ENCODE measurements at regions not wholly inside any gene's neighbourhood (a gene's known extent, or its start where the extent isn't known, plus 50 kb on each side); places are given as distances from the start of the nearest gene placed in this dataset.

DNA sequence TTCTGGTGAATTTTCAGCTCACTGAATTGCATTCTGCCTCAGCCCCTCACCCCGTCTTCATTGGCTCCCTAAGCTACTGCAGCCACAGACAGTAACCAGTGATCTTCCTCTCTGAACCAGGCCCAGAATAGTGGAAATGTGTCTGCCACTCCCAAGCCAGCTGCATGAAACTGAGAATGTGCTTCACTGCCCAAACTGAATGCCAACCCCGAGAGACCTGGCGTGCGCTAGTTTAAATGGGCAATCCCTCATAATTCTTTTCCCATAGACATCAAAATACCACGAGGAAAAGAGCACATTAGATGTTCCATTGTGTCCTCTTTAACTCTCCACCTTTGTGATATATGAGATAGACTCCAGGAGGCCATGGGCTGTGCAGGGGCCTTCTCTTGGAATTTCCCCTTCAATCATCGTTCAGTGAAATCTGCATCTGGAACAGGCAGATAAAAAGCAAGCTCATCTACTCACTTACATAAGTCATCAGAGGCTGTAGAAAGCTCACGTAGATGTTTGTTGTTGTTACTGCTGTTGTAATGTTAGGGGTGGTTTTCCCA lies 320.2 kb downstream of the NFIB start:
- H2AFZ ChIP-seq (ENCODE audit: insufficient read depth, low read length, poor library complexity): no peak overlapping the region
- H2AK5ac ChIP-seq (ENCODE audit: low read length): no peak overlapping the region
- H4K8ac ChIP-seq (ENCODE audit: low read depth, low read length): no peak overlapping the region
- no peaks in the 10 kb centered on the region for H3K79me2 ChIP-seq (ENCODE audit: control insufficient read depth, insufficient read depth, low read length, poor library complexity)
- H3K27me3 ChIP-seq (ENCODE audit: insufficient read depth, low read length): no peaks in the 10 kb centered on the region
- H3K4me1 ChIP-seq (ENCODE audit: control insufficient read depth in 1 of 2, insufficient read depth in 2 of 2, low read length in 2 of 2): no peaks in the 10 kb centered on the region
- no peaks in the 10 kb centered on the region for H3K9me3 ChIP-seq (ENCODE audit: insufficient read depth, low read depth, low read length)
- H3K79me1 ChIP-seq (ENCODE audit: low read length): no peaks in the 10 kb centered on the region
- H2BK5ac ChIP-seq (ENCODE audit: low read depth, low read length, poor library complexity): no peak overlapping the region
- no peak overlapping the region for H4K12ac ChIP-seq (ENCODE audit: low read depth, low read length)
- DNase-seq: no peak
- H3K18ac ChIP-seq (ENCODE audit: low read length): no peak overlapping the region
- H3K4me3 ChIP-seq (ENCODE audit: low read depth, low read length): no peak overlapping the region
- no CpG with 5 or more reads among the region's 7 CpGs for WGBS (ENCODE audit: extremely low coverage, insufficient coverage, insufficient read length)
- no peak overlapping the region for H2BK12ac ChIP-seq (ENCODE audit: low read length)
- H3K4ac ChIP-seq (ENCODE audit: low read depth, low read length): no peak overlapping the region
- no peak overlapping the region for H3K14ac ChIP-seq (ENCODE audit: low read length)
- H3K36me3 ChIP-seq (ENCODE audit: control insufficient read depth in 1 of 2, insufficient read depth in 2 of 2, low read length in 2 of 2): no peaks in the 10 kb centered on the region
- H4K91ac ChIP-seq (ENCODE audit: low read depth, low read length): no peak overlapping the region
- H2BK120ac ChIP-seq (ENCODE audit: insufficient read depth, low read length, poor library complexity): no peak overlapping the region
- H3K9ac ChIP-seq (ENCODE audit: low read length): no peak overlapping the region
- H3K4me2 ChIP-seq (ENCODE audit: low read length): no peak overlapping the region
- no peak overlapping the region for H3K27ac ChIP-seq (ENCODE audit: low read depth, low read length)
- no peak overlapping the region for H3K23ac ChIP-seq (ENCODE audit: low read length)

DNA sequence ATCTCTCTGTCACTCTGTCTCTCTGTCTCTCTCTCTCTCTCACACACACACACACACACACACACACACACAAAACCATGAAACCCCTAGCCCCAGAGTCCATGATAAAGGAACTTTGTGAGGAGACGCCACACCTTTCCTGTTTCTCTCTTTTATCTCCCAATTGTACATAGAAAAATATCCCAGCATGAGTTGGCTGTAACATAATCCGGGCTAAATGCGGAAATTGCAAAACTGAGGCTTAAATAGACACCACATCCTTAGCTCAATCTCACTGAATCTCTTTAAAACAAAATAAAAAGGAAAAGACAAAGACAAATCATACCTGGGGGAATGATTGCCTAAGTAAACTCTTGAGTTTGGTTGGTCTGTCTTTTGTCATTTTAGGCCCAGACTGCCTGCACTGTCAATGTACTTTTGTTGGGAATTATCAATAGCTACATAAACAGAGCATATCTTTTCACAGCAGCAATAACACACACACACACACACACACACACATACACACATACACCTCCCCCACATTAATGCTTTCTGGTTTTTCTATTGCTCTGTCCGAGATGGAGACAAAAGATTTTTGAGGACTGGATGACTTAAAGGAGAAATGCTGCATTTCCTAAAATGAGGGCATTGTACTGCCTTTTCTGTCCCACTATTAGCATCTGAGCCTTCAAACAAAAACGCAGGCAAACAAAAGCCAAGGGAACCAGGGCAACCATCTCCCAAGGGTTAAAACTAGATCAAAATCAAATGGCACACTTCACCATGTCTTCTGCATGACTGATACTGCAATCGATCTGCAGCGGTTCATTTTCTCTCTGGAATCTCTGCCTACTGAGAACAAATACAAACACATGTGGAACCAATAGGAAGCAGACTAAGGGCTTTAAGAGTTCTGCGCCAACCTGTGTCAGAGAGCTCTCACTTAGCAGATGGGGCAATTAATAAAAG lies 321.5 kb downstream of the NFIB start:
- no peak overlapping the region for H3K14ac ChIP-seq (ENCODE audit: low read length)
- no peak for DNase-seq
- no peaks in the 10 kb centered on the region for H3K27me3 ChIP-seq (ENCODE audit: insufficient read depth, low read length)
- H3K4me1 ChIP-seq (ENCODE audit: control insufficient read depth in 1 of 2, insufficient read depth in 2 of 2, low read length in 2 of 2): no peaks in the 10 kb centered on the region
- no peak overlapping the region for H2AK5ac ChIP-seq (ENCODE audit: low read length)
- no peak overlapping the region for H3K18ac ChIP-seq (ENCODE audit: low read length)
- WGBS (ENCODE audit: extremely low coverage, insufficient coverage, insufficient read length): no CpG with 5 or more reads among the region's 8 CpGs
- H4K8ac ChIP-seq (ENCODE audit: low read depth, low read length): no peak overlapping the region
- no peak overlapping the region for H4K91ac ChIP-seq (ENCODE audit: low read depth, low read length)
- H3K9me3 ChIP-seq (ENCODE audit: insufficient read depth, low read depth, low read length): no peaks in the 10 kb centered on the region
- H3K79me1 ChIP-seq (ENCODE audit: low read length): no peaks in the 10 kb centered on the region
- H3K4me3 ChIP-seq (ENCODE audit: low read depth, low read length): no peak overlapping the region
- H3K23ac ChIP-seq (ENCODE audit: low read length): no peak overlapping the region
- H2BK120ac ChIP-seq (ENCODE audit: insufficient read depth, low read length, poor library complexity): no peak overlapping the region
- no peak overlapping the region for H2BK5ac ChIP-seq (ENCODE audit: low read depth, low read length, poor library complexity)
- H2AFZ ChIP-seq (ENCODE audit: insufficient read depth, low read length, poor library complexity): no peak overlapping the region
- H3K9ac ChIP-seq (ENCODE audit: low read length): no peak overlapping the region
- H2BK12ac ChIP-seq (ENCODE audit: low read length): no peak overlapping the region
- no peak overlapping the region for H3K4me2 ChIP-seq (ENCODE audit: low read length)
- no peaks in the 10 kb centered on the region for H3K79me2 ChIP-seq (ENCODE audit: control insufficient read depth, insufficient read depth, low read length, poor library complexity)
- no peak overlapping the region for H3K4ac ChIP-seq (ENCODE audit: low read depth, low read length)
- H3K27ac ChIP-seq (ENCODE audit: low read depth, low read length): no peak overlapping the region
- H4K12ac ChIP-seq (ENCODE audit: low read depth, low read length): no peak overlapping the region
- H3K36me3 ChIP-seq (ENCODE audit: control insufficient read depth in 1 of 2, insufficient read depth in 2 of 2, low read length in 2 of 2): no peaks in the 10 kb centered on the region

DNA sequence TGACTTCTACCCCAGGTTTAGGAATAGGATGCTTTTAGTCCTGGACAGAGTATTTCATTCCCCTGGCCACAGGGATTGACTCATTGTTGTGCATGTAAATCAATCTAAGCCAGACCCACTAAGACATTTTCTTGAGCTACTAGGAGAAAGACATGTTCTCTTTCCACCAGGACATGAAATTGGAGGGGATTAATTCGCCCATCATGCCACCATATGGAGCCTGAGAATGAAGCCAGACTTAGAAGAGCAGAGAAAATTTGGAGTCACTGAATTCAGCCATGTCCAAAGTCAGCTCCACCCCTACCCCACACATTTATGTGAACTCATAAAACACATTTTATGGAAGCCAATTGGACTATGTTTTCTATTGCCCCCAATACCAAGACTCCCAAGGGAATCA lies 322.5 kb downstream of the NFIB start:
- Histone ChIP-seq H2BK12ac (ENCODE audit: low read length) (no peak overlapping the region), H4K8ac (ENCODE audit: low read depth, low read length) (no peak overlapping the region), H3K4me1 (ENCODE audit: control insufficient read depth in 1 of 2, insufficient read depth in 2 of 2, low read length in 2 of 2) (no peaks in the 10 kb centered on the region), H3K4ac (ENCODE audit: low read depth, low read length) (no peak overlapping the region), H3K27me3 (ENCODE audit: insufficient read depth, low read length) (no peaks in the 10 kb centered on the region), H3K9ac (ENCODE audit: low read length) (no peak overlapping the region), H3K23ac (ENCODE audit: low read length) (no peak overlapping the region), H3K27ac (ENCODE audit: low read depth, low read length) (no peak overlapping the region), H3K4me2 (ENCODE audit: low read length) (no peak overlapping the region), H4K91ac (ENCODE audit: low read depth, low read length) (no peak overlapping the region), H3K9me3 (ENCODE audit: insufficient read depth, low read depth, low read length) (peaks cover 6% of the 10 kb centered on the region), H3K14ac (ENCODE audit: low read length) (no peak overlapping the region), H2AFZ (ENCODE audit: insufficient read depth, low read length, poor library complexity) (no peak overlapping the region), H2BK120ac (ENCODE audit: insufficient read depth, low read length, poor library complexity) (no peak overlapping the region), H4K12ac (ENCODE audit: low read depth, low read length) (no peak overlapping the region), H2AK5ac (ENCODE audit: low read length) (no peak overlapping the region), H3K18ac (ENCODE audit: low read length) (no peak overlapping the region), H3K4me3 (ENCODE audit: low read depth, low read length) (no peak overlapping the region), H3K79me2 (ENCODE audit: control insufficient read depth, insufficient read depth, low read length, poor library complexity) (no peaks in the 10 kb centered on the region), H3K79me1 (ENCODE audit: low read length) (no peaks in the 10 kb centered on the region), H3K36me3 (ENCODE audit: control insufficient read depth in 1 of 2, insufficient read depth in 2 of 2, low read length in 2 of 2) (no peaks in the 10 kb centered on the region), H2BK5ac (ENCODE audit: low read depth, low read length, poor library complexity) (no peak overlapping the region)
- no CpG with 5 or more reads among the region's 1 CpG for WGBS (ENCODE audit: extremely low coverage, insufficient coverage, insufficient read length)
- DNase-seq: no peak

DNA sequence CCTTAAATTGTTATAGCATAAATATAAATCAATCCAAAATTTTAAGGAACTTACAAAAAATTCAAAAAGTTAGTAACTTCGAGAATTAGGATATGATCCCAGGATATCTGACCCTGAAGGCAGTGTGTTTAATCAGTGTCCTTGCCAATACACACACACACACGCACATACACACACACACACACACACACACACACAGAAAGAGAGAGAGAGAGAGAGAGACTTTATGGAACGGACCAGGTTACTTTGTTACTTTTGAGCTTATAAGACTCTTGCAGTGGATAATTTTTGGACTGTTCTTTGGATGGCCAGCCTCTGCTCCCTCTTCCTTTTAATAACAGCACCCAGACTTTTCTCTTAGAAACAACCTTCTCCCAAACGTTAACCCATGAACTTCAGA lies 322.9 kb downstream of the NFIB start:
- no CpG with 5 or more reads among the region's 4 CpGs for WGBS (ENCODE audit: extremely low coverage, insufficient coverage, insufficient read length)
- no peak overlapping the region for H4K91ac ChIP-seq (ENCODE audit: low read depth, low read length)
- no peak overlapping the region for H3K14ac ChIP-seq (ENCODE audit: low read length)

More for the DNA sequence above, 322.9 kb downstream of the NFIB start:
- Histone ChIP-seq H2BK120ac (ENCODE audit: insufficient read depth, low read length, poor library complexity) (no peak overlapping the region), H3K36me3 (ENCODE audit: control insufficient read depth in 1 of 2, insufficient read depth in 2 of 2, low read length in 2 of 2) (no peaks in the 10 kb centered on the region), H3K4me3 (ENCODE audit: low read depth, low read length) (no peak overlapping the region), H2AK5ac (ENCODE audit: low read length) (no peak overlapping the region), H3K4me1 (ENCODE audit: control insufficient read depth in 1 of 2, insufficient read depth in 2 of 2, low read length in 2 of 2) (no peaks in the 10 kb centered on the region), H2BK12ac (ENCODE audit: low read length) (no peak overlapping the region), H3K9me3 (ENCODE audit: insufficient read depth, low read depth, low read length) (peaks cover 7% of the 10 kb centered on the region), H3K4ac (ENCODE audit: low read depth, low read length) (no peak overlapping the region), H3K79me2 (ENCODE audit: control insufficient read depth, insufficient read depth, low read length, poor library complexity) (no peaks in the 10 kb centered on the region), H4K12ac (ENCODE audit: low read depth, low read length) (no peak overlapping the region), H2AFZ (ENCODE audit: insufficient read depth, low read length, poor library complexity) (no peak overlapping the region), H3K79me1 (ENCODE audit: low read length) (no peaks in the 10 kb centered on the region), H3K18ac (ENCODE audit: low read length) (no peak overlapping the region), H3K27me3 (ENCODE audit: insufficient read depth, low read length) (no peaks in the 10 kb centered on the region), H3K4me2 (ENCODE audit: low read length) (no peak overlapping the region), H2BK5ac (ENCODE audit: low read depth, low read length, poor library complexity) (no peak overlapping the region), H3K23ac (ENCODE audit: low read length) (no peak overlapping the region), H3K9ac (ENCODE audit: low read length) (no peak overlapping the region), H3K27ac (ENCODE audit: low read depth, low read length) (no peak overlapping the region), H4K8ac (ENCODE audit: low read depth, low read length) (no peak overlapping the region)
- no peak for DNase-seq
